ENCODE measurements at regions not wholly inside any gene's neighbourhood (a gene's known extent, or its start where the extent isn't known, plus 50 kb on each side); places are given as distances from the start of the nearest gene placed in this dataset.

DNA sequence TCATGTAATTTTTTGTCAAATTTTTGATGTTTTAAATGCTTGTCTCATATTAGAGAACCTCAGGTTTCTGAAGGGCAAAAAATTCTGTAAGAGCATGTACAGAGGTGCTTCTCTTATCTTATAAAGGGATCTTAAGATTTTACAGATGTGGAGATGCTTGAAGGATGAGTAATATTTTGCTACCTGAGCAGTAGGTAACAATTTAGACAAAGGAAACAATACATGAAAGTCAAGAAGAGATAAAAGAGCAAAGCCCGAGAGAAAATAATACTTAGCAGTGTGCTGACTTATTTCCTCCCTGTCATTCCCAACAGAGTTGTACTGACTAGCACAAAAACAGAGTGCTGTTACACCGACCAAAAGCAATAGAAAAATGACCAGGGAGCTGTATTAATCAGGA lies 98.1 kb upstream of the PTPRR start:
- in situ Hi-C loops (cut with HindIII; ENCODE audit: low pct_ligation_motif_present, low pct_unique_long_range_greater_than_20kb, low sequenced_read_pairs): no loop called here

DNA sequence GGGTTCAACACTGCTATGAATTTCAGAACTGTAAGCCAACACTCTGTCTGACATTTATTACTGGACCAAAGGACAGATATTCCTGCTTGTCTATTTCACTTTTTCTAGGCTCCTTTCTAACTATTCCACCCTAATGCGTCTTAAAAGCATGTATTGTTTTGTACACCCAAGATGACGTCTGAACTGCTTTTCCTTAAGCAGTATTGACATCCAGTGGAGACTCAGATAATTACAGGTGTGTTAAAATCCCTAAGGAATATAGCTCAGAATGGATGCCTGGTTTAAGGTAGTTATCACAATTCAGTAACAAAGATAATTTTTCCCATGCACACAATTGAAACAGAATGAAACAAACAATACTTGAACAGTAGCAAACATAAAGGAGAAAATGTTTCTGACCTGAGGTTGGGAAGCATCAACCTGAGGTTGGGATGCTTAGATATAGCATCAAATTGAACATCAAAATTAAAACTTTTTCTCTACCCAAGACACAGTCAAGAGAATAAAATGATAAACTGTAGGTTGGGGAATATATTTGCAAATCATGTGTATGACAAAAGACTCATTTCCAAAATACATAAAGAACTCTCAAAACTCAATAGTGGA lies 93.7 kb upstream of the PTPRR start:
- peak; percentile 52 for DNase-seq
- in situ Hi-C loops (cut with HindIII; ENCODE audit: low pct_ligation_motif_present, low pct_unique_long_range_greater_than_20kb, low sequenced_read_pairs): no loop called here

More for the DNA sequence above, 98.1 kb upstream of the PTPRR start:
- no peak for DNase-seq

- in situ Hi-C loops (cut with HindIII; ENCODE audit: low pct_ligation_motif_present, low pct_unique_long_range_greater_than_20kb, low sequenced_read_pairs): no loop called here
- no peak for DNase-seq
Observed at GRCh38 chr12:71011261-71011660, 90.7 kb upstream of the PTPRR start.

DNA sequence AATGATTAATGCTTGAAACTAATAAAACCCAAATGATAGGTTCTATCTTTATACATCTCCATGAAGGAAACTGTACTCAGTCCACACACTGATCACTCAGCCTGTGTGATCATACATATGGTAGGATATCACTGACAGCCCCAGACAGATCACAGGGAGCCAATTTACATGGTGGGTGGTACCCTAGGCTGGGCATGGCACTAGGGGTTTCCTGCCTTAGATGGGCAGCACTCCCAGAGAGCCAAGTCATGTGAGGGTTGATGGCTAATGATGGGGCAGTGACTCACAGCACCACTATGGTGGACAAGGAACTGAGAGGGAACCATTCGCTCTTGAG lies 89.6 kb upstream of the PTPRR start:
- in situ Hi-C loops (cut with HindIII; ENCODE audit: low pct_ligation_motif_present, low pct_unique_long_range_greater_than_20kb, low sequenced_read_pairs): no loop called here
- DNase-seq: no peak

DNA sequence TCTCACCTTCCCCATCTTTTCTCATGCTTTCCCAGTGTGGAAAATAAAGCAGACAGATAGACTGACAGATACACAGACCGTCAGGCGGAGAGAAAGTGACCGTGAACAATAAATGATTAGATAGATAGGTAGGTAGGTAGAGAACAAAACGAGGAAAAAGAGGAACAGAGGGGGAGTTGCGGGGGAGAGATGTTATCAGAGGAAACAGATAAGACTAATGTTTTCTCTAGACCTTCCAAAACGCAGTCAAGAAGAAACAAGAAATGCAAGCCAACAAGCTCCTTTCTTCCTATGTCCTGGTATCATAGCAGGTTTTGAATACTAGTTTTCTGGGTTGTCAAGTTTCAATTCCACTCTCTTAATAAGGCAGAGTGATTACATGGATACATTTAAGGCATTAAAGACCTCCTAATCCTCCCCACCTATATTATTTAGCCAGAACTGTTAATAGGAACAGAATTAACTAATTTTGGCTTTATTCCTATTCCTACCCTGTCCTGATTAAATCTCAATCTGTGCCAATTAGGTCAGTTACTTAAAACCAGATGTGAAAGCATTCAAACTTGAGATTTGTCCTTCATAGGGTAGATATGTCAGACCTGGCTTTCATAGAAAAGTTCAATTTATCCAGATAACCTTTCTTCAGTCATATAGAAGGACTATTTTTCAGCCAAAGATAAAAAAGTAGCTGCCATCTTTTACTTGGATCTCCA lies 89.0 kb upstream of the PTPRR start:
- DNase-seq: no peak
- in situ Hi-C loops (cut with HindIII; ENCODE audit: low pct_ligation_motif_present, low pct_unique_long_range_greater_than_20kb, low sequenced_read_pairs): no loop called here

DNA sequence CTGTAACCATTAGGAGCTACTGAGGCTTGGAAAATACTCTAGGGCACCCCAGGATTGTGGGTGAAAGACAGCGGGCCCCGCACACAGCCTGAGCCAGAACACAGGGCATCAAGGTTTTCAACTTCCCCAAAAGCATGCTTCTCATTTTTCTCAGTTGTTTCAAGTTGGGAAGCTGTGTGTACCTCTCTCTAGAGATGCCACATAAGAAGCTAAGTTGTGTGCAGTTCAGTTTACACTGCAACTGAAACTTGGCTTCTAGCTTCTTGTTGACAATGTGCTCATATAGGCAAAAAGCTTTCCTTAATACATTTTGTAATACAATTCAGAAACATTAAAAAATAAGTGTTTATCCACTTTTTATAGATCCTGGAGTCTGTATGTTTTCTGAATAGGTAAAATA lies 88.1 kb upstream of the PTPRR start:
- in situ Hi-C loops (cut with HindIII; ENCODE audit: low pct_ligation_motif_present, low pct_unique_long_range_greater_than_20kb, low sequenced_read_pairs): no loop called here
- no peak for DNase-seq

DNA sequence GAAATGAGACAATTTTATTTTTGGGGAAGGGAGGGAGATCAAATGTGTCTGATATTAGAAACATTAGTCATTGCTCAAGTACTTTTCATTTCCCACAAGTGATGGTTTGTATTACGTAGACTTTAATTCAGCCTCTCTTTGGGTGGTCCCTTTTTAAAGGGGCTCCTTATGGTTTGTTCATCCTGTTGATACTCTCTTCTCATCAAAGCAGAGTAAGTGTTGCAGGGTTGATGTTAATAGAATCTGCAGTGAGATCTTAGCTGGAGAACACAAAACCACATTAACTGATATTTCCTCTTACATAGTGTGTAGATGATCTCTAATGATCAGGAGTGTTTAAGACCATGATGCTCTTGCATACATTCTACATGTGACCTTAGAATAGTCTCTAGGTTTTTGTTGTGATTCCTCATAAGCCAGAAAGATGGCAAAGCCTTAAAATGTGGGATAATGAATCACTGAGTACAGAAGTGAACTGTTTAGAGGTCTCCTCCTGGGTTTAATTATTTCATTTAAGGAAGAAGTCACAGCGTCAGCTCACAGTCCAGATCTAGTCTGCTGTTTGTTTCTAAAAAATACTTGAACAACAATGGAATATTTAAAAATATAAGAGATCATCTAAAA lies 87.4 kb upstream of the PTPRR start:
- in situ Hi-C loops (cut with HindIII; ENCODE audit: low pct_ligation_motif_present, low pct_unique_long_range_greater_than_20kb, low sequenced_read_pairs): no loop called here
- DNase-seq: no peak

DNA sequence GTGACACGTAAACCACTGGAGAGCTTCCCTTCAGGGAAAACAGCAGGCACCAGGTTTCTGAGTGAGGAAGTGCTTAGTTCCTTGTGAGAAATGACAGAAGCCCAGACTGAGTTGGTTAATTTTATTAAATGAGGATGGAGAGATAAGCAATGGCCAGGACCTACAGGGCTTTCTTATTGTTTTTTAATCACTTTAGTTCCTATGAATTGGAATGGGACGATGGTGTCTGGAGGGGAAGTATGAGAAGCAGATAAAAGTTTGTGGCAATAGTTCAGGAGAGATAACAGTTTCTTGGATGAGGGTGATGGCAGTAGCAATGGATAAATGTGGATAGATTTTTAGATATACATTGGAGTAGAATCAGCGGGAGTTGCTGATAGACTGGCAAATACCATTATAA lies 86.5 kb upstream of the PTPRR start:
- no peak for DNase-seq
- in situ Hi-C loops (cut with HindIII; ENCODE audit: low pct_ligation_motif_present, low pct_unique_long_range_greater_than_20kb, low sequenced_read_pairs): no loop called here

- in situ Hi-C loops (cut with HindIII; ENCODE audit: low pct_ligation_motif_present, low pct_unique_long_range_greater_than_20kb, low sequenced_read_pairs): no loop called here
- DNase-seq: no peak
Observed at GRCh38 chr12:71005166-71005565, 84.6 kb upstream of the PTPRR start.

DNA sequence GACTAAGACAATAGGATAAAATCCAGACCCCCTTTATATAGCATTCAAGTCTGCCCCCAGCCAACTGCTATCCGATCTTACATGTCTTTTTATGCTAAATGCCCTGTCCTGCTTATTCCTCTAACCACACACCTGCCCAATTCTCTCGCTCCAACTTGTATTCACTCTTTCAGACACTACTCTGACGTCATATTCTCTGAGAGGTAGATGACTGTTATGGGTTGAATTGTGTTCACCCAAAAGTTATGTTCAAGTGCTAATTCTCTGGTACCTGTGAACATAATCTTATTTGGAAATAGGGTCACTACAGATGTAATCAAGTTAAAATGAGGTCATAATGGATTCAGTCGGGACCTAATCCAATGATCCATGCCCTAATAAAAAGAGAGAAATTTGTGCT lies 84.0 kb upstream of the PTPRR start:
- in situ Hi-C loops (cut with HindIII; ENCODE audit: low pct_ligation_motif_present, low pct_unique_long_range_greater_than_20kb, low sequenced_read_pairs): no loop called here
- DNase-seq: no peak

- in situ Hi-C loops (cut with HindIII; ENCODE audit: low pct_ligation_motif_present, low pct_unique_long_range_greater_than_20kb, low sequenced_read_pairs): no loop called here
Observed at GRCh38 chr12:71000748-71001147, 80.2 kb upstream of the PTPRR start.

GRCh38 chr12:71000255-71000654 lies 79.7 kb upstream of the PTPRR start:
- in situ Hi-C loops (cut with HindIII; ENCODE audit: low pct_ligation_motif_present, low pct_unique_long_range_greater_than_20kb, low sequenced_read_pairs): no loop called here

More at GRCh38 chr12:71000748-71001147, 80.2 kb upstream of the PTPRR start:
- no peak for DNase-seq

GRCh38 chr12:70994217-70994788 lies 73.8 kb upstream of the PTPRR start:
- DNase-seq: no peak
- in situ Hi-C loops (cut with HindIII; ENCODE audit: low pct_ligation_motif_present, low pct_unique_long_range_greater_than_20kb, low sequenced_read_pairs): no loop called here

More at GRCh38 chr12:71000255-71000654, 79.7 kb upstream of the PTPRR start:
- no peak for DNase-seq

DNA sequence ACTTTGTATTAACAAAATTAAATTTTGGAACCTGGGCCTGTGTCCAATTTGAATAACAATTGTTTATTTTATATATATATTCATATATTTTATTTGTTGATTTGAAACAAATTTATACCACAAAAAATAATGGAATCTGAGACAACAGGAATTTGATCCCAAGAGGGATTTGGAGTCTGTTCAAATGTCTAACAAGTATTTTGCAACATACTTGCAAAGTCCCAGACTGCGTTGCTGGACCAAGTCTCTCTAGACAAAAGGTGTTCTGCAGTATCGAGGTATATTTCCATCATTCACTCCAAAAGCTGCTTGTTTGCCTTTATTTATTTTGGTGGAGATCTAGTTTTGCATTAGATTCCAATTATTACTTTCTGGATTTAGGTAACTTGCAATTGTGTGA lies 68.7 kb upstream of the PTPRR start:
- in situ Hi-C loops (cut with HindIII; ENCODE audit: low pct_ligation_motif_present, low pct_unique_long_range_greater_than_20kb, low sequenced_read_pairs): no loop called here
- DNase-seq: no peak

DNA sequence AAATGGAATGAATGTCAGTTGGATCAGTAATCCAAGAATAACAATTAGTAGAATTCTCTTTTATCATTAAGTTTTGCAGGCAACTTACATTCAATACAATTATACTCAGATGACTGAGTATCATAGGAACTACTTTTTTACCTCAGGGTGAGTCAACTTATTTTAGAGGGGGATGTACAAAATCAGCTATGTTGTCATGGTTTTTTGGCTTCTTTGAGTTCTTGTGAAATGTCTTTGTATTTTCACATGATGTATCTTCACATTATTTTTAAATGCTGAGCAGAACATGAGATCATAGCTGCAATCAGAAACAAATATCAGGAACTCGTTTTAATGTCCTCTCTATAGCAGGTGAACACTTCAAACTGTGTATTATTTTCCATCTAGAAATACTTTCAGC lies 65.3 kb upstream of the PTPRR start:
- in situ Hi-C loops (cut with HindIII; ENCODE audit: low pct_ligation_motif_present, low pct_unique_long_range_greater_than_20kb, low sequenced_read_pairs): no loop called here
- no peak for DNase-seq

GRCh38 chr12:70983692-70984091 lies 63.2 kb upstream of the PTPRR start:
- DNase-seq: no peak
- in situ Hi-C loops (cut with HindIII; ENCODE audit: low pct_ligation_motif_present, low pct_unique_long_range_greater_than_20kb, low sequenced_read_pairs): no loop called here

- DNase-seq: no peak
- in situ Hi-C loops (cut with HindIII; ENCODE audit: low pct_ligation_motif_present, low pct_unique_long_range_greater_than_20kb, low sequenced_read_pairs): no loop called here
Observed at GRCh38 chr12:70982991-70983390, 62.5 kb upstream of the PTPRR start.

DNA sequence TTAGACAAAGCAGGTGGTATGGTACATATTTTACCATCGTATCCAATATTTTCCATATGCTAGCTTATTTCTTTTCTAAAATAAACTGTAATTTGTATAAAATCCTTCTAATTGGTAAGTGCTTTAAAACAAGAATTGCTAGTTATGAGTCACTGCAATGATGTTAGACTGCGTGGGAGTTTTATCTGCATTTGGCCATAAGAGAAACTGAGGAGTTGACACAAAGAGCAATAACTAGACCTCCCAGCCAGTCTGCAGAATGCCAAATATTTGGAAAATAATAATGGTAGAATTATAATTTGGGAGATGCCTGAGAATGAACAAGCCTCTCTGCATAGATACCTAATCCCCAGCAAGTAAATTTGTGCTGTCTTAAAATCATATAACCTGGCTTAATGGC lies 61.7 kb upstream of the PTPRR start:
- in situ Hi-C loops (cut with HindIII; ENCODE audit: low pct_ligation_motif_present, low pct_unique_long_range_greater_than_20kb, low sequenced_read_pairs): no loop called here
- DNase-seq: no peak

DNA sequence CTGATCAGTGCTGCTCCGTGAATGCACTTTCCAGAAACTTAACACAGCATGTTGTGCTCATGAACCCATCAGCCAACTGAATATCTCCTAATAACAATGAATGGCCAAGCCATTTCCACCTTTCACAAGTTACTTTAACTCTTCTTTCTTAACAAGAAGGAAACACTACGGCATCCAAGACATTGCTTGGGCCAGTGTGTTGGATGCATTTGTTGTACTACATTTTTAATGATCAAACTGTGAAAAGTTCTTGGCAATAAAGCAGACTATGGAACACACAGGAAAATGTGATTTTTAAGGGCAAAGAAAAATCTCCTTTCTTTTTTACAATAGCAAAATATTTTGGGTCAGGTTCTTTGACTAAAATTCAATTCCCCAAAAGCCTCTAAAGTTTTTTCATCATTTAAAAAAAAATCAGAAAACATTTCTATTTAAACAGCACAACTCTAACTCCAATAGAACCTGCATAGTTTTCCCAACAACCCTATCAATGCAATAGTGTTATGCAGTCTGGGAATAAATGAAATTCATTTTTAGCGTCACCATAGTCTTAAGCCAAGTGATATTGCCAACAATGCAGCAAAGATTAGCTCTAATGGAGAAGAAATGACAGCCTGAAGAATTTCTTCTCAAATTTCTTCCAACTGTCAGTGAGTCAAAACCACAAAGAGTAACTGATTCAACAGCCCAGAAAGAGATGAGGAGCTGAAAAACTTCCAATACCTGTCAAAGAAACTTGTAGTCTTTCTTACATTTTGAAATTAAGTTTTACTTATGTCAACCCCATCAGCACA lies 50.7 kb upstream of the PTPRR start:
- in situ Hi-C loops (cut with HindIII; ENCODE audit: low pct_ligation_motif_present, low pct_unique_long_range_greater_than_20kb, low sequenced_read_pairs): no loop called here
- DNase-seq: no peak
